HG03521 (cell line): ENCODE measurements at regions not wholly inside any gene's neighbourhood (a gene's known extent, or its start where the extent isn't known, plus 50 kb on each side); places are given as distances from the start of the nearest gene placed in this dataset.
"Not testable (repeated sequence)": the region's sequence is repeated elsewhere in the genome, so short reads cannot be mapped to it uniquely, and the experiment has no call there.

Experiments
- ATAC-seq: cut with Tn5 transposase; IDR thresholded peaks from one replicate; pipeline ENCODE4 v1.9.1; 2021; ENCODE audit warnings: mild to moderate bottlenecking, moderate library complexity; ENCODE audit not compliant: unreplicated experiment

- ATAC-seq = no peak
Observed at GRCh38 chr4:147219145-147219544, 261.8 kb upstream of the EDNRA start.

- ATAC-seq = no peak
Observed at GRCh38 chr4:147220833-147221232, 260.1 kb upstream of the EDNRA start.

GRCh38 chr4:147222906-147223305, 258.0 kb upstream of the EDNRA start:
- no peak for ATAC-seq

- ATAC-seq = no peak
Observed at GRCh38 chr4:147223576-147223975, 257.3 kb upstream of the EDNRA start.

GRCh38 chr4:147236806-147237205, 244.1 kb upstream of the EDNRA start:
- no peak for ATAC-seq

GRCh38 chr4:147244786-147245185, 236.1 kb upstream of the EDNRA start:
- no peak for ATAC-seq

GRCh38 chr4:147246096-147246495, 234.8 kb upstream of the EDNRA start:
- ATAC-seq = no peak

- ATAC-seq = not testable (repeated sequence)
Observed at GRCh38 chr4:147246528-147246927, 234.4 kb upstream of the EDNRA start.

GRCh38 chr4:147247579-147247978, 233.3 kb upstream of the EDNRA start:
- no peak for ATAC-seq

GRCh38 chr4:147250062-147250461, 230.8 kb upstream of the EDNRA start:
- ATAC-seq = no peak

- ATAC-seq = not testable (repeated sequence)
Observed at GRCh38 chr4:147255268-147255667, 225.6 kb upstream of the EDNRA start.

GRCh38 chr4:147259271-147259670, 221.6 kb upstream of the EDNRA start:
- ATAC-seq = not testable (repeated sequence)

- ATAC-seq = no peak
Observed at GRCh38 chr4:147284256-147284835, 196.6 kb upstream of the EDNRA start.

GRCh38 chr4:147284935-147285334, 196.0 kb upstream of the EDNRA start:
- no peak for ATAC-seq

GRCh38 chr4:147285751-147286150, 195.1 kb upstream of the EDNRA start:
- no peak for ATAC-seq

GRCh38 chr4:147286846-147287587, 193.9 kb upstream of the EDNRA start:
- ATAC-seq = no peak

GRCh38 chr4:147287588-147287890, 193.4 kb upstream of the EDNRA start:
- no peak for ATAC-seq

GRCh38 chr4:147288512-147288911, 192.4 kb upstream of the EDNRA start:
- no peak for ATAC-seq

GRCh38 chr4:147289181-147289580, 191.7 kb upstream of the EDNRA start:
- no peak for ATAC-seq

GRCh38 chr4:147292604-147293313, 188.1 kb upstream of the EDNRA start:
- ATAC-seq = not testable (repeated sequence)

GRCh38 chr4:147293314-147293677, 187.6 kb upstream of the EDNRA start:
- ATAC-seq = not testable (repeated sequence)

GRCh38 chr4:147299205-147299604, 181.7 kb upstream of the EDNRA start:
- ATAC-seq = no peak
